OCI-LY7 (cell line): ENCODE measurements at regions not wholly inside any gene's neighbourhood (a gene's known extent, or its start where the extent isn't known, plus 50 kb on each side); places are given as distances from the start of the nearest gene placed in this dataset.

Experiments
- BruUV-seq: library from RNA; stranded (reverse); fragments of 400-500 nt; replicated peaks from 2 replicates; lab custom pipeline; 2021; lab: Mats Ljungman, UMichigan
- CTCF ChIA-PET: fragments of 300-600 bp; sonication (Branson Sonifier 250); formaldehyde crosslinking; loops from one replicate; lab custom pipeline; 2022; ENCODE audit warnings: antibody characterized with exemption; ENCODE audit not compliant: unreplicated experiment; lab: Charles Lee
- POLR2A ChIA-PET: fragments of 300-600 bp; sonication (Branson Sonifier 250); formaldehyde crosslinking; loops from one replicate; lab custom pipeline; 2022; ENCODE audit warnings: antibody characterized with exemption; lab: Charles Lee
- DNase-seq: peaks from one replicate; pipeline ENCODE4 v3.0.0-alpha.2; 2015; ENCODE audit warnings: low spot score
- H2AFZ ChIP-seq: fragments of 200-600 bp; sonication (generic), shearing (Covaris generic); 2 replicates; pipeline ENCODE4 v1.6.1; 2014; ENCODE audit warnings: mild to moderate bottlenecking, antibody characterized with exemption, low read length, moderate library complexity
- H3K27ac ChIP-seq: fragments of 200-600 bp; sonication (generic); 2 replicates; pipeline ENCODE4 v1.5.1; 2014; ENCODE audit warnings: mixed run types, low read depth, mild to moderate bottlenecking, moderate library complexity, low read length, inconsistent platforms; ENCODE audit not compliant: poor library complexity, severe bottlenecking
- H3K36me3 ChIP-seq: fragments of 200-600 bp; sonication (generic); 2 replicates; pipeline ENCODE4 v1.6.1; 2014; ENCODE audit warnings: mild to moderate bottlenecking, antibody characterized with exemption, low read length, moderate library complexity, mixed read lengths; ENCODE audit not compliant: insufficient read depth
- H3K4me1 ChIP-seq: fragments of 200-600 bp; sonication (generic); 2 replicates; pipeline ENCODE4 v1.5.1; 2014; ENCODE audit warnings: mild to moderate bottlenecking, low read length; ENCODE audit not compliant: insufficient read depth, poor library complexity, severe bottlenecking
- H3K4me2 ChIP-seq: fragments of 200-600 bp; sonication (generic); 2 replicates; pipeline ENCODE4 v1.6.1; 2014; ENCODE audit warnings: mild to moderate bottlenecking, low read length
- H3K4me3 ChIP-seq: fragments of 200-600 bp; sonication (generic); 2 replicates; pipeline ENCODE4 v1.5.1; 2014; ENCODE audit warnings: mild to moderate bottlenecking, low read depth, low read length; ENCODE audit not compliant: poor library complexity, severe bottlenecking
- H3K79me2 ChIP-seq: fragments of 200-600 bp; sonication (generic); 2 replicates; pipeline ENCODE4 v1.6.1; 2016; ENCODE audit warnings: low read depth, mild to moderate bottlenecking, low read length, moderate library complexity, mixed read lengths; ENCODE audit not compliant: insufficient read depth
- H3K9me2 ChIP-seq: fragments of 200-600 bp; sonication (generic); 2 replicates; pipeline ENCODE4 v1.6.1; 2016; ENCODE audit warnings: mild to moderate bottlenecking, low read length, mixed read lengths; ENCODE audit not compliant: insufficient read depth
- H3K9me3 ChIP-seq: fragments of 200-600 bp; sonication (generic); 2 replicates; pipeline ENCODE4 v1.6.1; 2014; ENCODE audit warnings: mild to moderate bottlenecking, mixed run types, low read length, mixed read lengths
- H4K20me1 ChIP-seq: fragments of 200-600 bp; sonication (generic); 2 replicates; pipeline ENCODE4 v1.6.1; 2014; ENCODE audit warnings: mild to moderate bottlenecking, antibody characterized with exemption, low read length, moderate library complexity, mixed read lengths; ENCODE audit not compliant: insufficient read depth
- EZH2phosphoT487 ChIP-seq: fragments of 200-600 bp; sonication (generic); IDR thresholded peaks from 2 replicates; pipeline ENCODE4 v1.6.1; 2018; ENCODE audit warnings: low read depth, borderline replicate concordance, mild to moderate bottlenecking, mixed run types, antibody characterized with exemption, low read length, moderate library complexity, mixed read lengths
- intact Hi-C: fragments of 100-400 bp; cut with micrococcal nuclease; formaldehyde crosslinking; loops from one replicate; pipeline ENCODE4 v1.10.0; 2022; ENCODE audit not compliant: unreplicated experiment
- TF ChIP-seq, protein P1 (sequence below): fragments of 200-600 bp; sonication (generic); conservative IDR thresholded peaks from 2 replicates; pipeline ENCODE4 v1.5.1; 2014; ENCODE audit warnings: mild to moderate bottlenecking, antibody characterized with exemption, low read length, moderate library complexity, mixed read lengths

DNA sequence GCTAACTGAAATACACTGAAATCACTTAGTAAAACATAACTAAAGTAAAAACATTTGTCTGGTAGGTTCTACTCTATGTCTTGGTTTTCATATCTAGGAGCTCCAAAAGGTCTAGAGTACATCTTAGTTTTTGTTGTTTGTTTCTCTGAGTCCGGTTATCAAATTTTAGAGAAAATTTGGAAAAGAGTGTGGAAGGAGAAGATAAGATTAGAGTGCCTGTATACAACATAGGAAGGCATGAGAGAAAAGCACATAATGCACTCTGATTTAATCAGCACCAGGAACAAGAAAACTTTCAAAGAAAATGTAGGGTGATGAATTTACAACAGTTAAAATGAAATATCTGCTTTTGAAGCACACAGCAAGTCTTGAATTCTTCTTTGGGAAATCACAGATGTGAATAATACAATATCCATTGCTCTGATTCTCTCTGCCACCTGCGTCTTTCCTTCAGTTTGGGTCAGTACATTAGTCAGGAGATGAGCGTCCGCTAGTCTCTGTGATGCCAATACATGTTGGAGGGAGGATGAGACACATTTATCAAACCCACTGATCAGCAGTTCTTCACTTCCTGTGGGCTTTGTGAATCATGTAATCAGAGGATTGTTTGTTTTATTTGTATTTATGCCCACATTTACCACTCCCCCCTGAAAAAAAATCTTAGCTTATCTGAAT is 477.8 kb upstream of the GCFC2 start:
- H3K4me1 ChIP-seq: no peaks in the 10 kb centered on the region
- DNase-seq: no peak
- no TSS peak for BruUV-seq
- H3K9me2 ChIP-seq: no peaks in the 10 kb centered on the region
- ChIA-PET POLR2A (no interaction called here), CTCF (no interaction called here)
- no peak overlapping the region for H3K4me2 ChIP-seq
- no peaks in the 10 kb centered on the region for H3K9me3 ChIP-seq
- no peaks in the 10 kb centered on the region for H4K20me1 ChIP-seq
- intact Hi-C loops: no loop called here
- H3K36me3 ChIP-seq: no peaks in the 10 kb centered on the region
- H3K27ac ChIP-seq: no peak overlapping the region
- H3K4me3 ChIP-seq: no peak overlapping the region
- no peak overlapping the region for H2AFZ ChIP-seq
- TF ChIP-seq EZH2phosphoT487: no peak
- TF ChIP-seq, protein P1, sequence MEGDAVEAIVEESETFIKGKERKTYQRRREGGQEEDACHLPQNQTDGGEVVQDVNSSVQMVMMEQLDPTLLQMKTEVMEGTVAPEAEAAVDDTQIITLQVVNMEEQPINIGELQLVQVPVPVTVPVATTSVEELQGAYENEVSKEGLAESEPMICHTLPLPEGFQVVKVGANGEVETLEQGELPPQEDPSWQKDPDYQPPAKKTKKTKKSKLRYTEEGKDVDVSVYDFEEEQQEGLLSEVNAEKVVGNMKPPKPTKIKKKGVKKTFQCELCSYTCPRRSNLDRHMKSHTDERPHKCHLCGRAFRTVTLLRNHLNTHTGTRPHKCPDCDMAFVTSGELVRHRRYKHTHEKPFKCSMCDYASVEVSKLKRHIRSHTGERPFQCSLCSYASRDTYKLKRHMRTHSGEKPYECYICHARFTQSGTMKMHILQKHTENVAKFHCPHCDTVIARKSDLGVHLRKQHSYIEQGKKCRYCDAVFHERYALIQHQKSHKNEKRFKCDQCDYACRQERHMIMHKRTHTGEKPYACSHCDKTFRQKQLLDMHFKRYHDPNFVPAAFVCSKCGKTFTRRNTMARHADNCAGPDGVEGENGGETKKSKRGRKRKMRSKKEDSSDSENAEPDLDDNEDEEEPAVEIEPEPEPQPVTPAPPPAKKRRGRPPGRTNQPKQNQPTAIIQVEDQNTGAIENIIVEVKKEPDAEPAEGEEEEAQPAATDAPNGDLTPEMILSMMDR: no peak
- no peaks in the 10 kb centered on the region for H3K79me2 ChIP-seq

DNA sequence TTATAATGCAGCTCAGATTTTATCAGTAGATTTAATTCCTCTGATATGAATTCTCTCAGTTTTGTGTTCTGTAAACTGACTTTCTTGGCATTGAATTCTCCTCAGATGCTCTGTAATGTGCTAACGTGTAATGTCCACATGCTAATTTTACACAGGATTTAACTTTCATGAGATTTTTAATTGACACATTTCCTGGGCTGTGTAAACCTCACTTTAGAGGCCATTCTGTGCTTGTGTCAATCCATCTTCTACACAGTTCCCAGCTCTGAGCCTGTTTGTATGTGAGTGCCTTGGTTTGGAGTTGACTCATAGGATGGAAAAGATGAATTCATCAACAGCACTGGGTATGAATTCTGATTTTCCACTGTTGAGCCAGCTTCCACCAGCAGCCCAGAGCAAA is 476.7 kb upstream of the GCFC2 start:
- Histone ChIP-seq H3K4me2 (no peak overlapping the region), H4K20me1 (no peaks in the 10 kb centered on the region), H3K27ac (no peak overlapping the region), H3K9me3 (no peaks in the 10 kb centered on the region), H3K79me2 (no peaks in the 10 kb centered on the region), H3K4me1 (no peaks in the 10 kb centered on the region), H3K36me3 (no peaks in the 10 kb centered on the region), H3K9me2 (no peaks in the 10 kb centered on the region), H2AFZ (no peak overlapping the region), H3K4me3 (no peak overlapping the region)
- POLR2A ChIA-PET: no interaction called here
- no peak for DNase-seq
- no TSS peak for BruUV-seq
- TF ChIP-seq, protein P1: no peak
- no peak for TF ChIP-seq EZH2phosphoT487
- intact Hi-C loops: no loop called here
- CTCF ChIA-PET: no interaction called here

DNA sequence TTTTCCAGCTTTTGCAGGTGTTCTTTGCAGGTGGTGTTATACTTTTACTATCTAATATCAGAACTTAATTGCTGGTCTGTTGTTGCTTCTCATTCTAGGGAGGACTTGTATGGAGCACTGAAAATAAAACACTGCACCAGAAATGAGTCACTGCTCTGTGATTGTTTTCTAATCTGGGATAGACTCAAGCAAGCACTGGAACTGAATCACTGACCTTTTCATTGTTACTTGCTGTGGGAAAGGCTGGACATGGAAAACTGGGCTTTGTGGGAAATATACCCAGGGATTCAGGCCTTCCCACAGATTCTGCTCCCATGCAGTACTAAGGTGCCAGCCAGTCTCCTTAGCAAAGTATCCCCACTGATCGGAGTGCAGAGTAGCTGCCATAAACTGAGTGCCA is 470.0 kb upstream of the GCFC2 start:
- Histone ChIP-seq H2AFZ (no peak overlapping the region), H3K79me2 (no peaks in the 10 kb centered on the region), H3K36me3 (no peaks in the 10 kb centered on the region), H3K4me3 (no peak overlapping the region), H3K9me2 (no peaks in the 10 kb centered on the region), H3K27ac (no peak overlapping the region), H3K4me1 (no peaks in the 10 kb centered on the region), H3K9me3 (0 out of 2 replicates have a peak, but pooled peaks cover 11% of the 10 kb centered on the region), H3K4me2 (no peak overlapping the region), H4K20me1 (no peaks in the 10 kb centered on the region)
- intact Hi-C loops: no loop called here
- ChIA-PET POLR2A (no interaction called here), CTCF (no interaction called here)
- no peak for DNase-seq
- TF ChIP-seq, protein P1: no peak
- no peak for TF ChIP-seq EZH2phosphoT487
- BruUV-seq: no TSS peak
